ENCODE measurements at regions not wholly inside any gene's neighbourhood (a gene's known extent, or its start where the extent isn't known, plus 50 kb on each side); places are given as distances from the start of the nearest gene placed in this dataset.

DNA sequence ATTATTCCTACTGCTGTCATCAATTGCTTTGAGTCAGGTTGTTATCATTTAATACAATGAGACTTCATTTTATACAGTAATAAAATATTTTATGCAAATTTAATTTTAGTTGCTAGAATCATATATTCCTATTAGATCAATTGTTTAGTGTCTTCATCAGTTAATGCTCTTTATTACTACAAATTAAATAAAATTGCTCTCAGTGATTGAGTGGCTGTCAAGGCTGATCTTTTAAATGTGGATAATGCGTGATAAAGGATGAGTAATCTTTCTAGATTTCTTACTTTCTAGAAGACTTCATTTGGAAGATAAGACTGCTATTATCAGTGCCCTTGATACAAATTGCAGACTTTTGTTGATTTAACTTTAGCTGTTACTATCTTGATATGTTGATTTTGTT, 59.6 kb upstream of the CDH2 start:
- TF ChIP-seq EZH2 (IDR thresholded peaks at IDR 0.05) = no peak
- TF ChIP-seq, protein P1, sequence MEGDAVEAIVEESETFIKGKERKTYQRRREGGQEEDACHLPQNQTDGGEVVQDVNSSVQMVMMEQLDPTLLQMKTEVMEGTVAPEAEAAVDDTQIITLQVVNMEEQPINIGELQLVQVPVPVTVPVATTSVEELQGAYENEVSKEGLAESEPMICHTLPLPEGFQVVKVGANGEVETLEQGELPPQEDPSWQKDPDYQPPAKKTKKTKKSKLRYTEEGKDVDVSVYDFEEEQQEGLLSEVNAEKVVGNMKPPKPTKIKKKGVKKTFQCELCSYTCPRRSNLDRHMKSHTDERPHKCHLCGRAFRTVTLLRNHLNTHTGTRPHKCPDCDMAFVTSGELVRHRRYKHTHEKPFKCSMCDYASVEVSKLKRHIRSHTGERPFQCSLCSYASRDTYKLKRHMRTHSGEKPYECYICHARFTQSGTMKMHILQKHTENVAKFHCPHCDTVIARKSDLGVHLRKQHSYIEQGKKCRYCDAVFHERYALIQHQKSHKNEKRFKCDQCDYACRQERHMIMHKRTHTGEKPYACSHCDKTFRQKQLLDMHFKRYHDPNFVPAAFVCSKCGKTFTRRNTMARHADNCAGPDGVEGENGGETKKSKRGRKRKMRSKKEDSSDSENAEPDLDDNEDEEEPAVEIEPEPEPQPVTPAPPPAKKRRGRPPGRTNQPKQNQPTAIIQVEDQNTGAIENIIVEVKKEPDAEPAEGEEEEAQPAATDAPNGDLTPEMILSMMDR (IDR thresholded peaks at IDR 0.05) = no peak
- TF ChIP-seq EZH2phosphoT487 (IDR thresholded peaks at IDR 0.05) = no peak
